Kidney (tissue), 13 donors: ENCODE measurements at regions not wholly inside any gene's neighbourhood (a gene's known extent, or its start where the extent isn't known, plus 50 kb on each side); places are given as distances from the start of the nearest gene placed in this dataset.

Experiments
- DNase-seq, 5 donors: peaks; one replicate each; pipeline ENCODE4 v3.0.0-alpha.2; 2013 to 2020
- FAIRE-seq: peaks from 2 replicates; lab custom pipeline; 2012; peaks lifted over from hg19 to GRCh38; lab: Jason Lieb, UNC
- H3K27ac ChIP-seq, 2 donors: one replicate each; pipeline ENCODE4 v1.7.0; 2013; ENCODE audit warnings: low read depth in 2 of 2, low read length in 2 of 2, inconsistent platforms in 1 of 2
- H3K27me3 ChIP-seq: one replicate; pipeline ENCODE4 v1.7.1; 2013; ENCODE audit warnings: low read length, inconsistent platforms; ENCODE audit not compliant: control insufficient read depth, insufficient read depth
- H3K36me3 ChIP-seq, 3 donors: one replicate each; pipeline versions ENCODE4 v1.7.0 to v1.7.1; 2013; ENCODE audit warnings: low read length in 3 of 3, control low read depth in 1 of 3, inconsistent platforms in 1 of 3; ENCODE audit not compliant: insufficient read depth in 3 of 3, control insufficient read depth in 2 of 3
- H3K4me1 ChIP-seq, 3 donors: one replicate each; pipeline versions ENCODE4 v1.7.0 to v1.7.1; 2013; ENCODE audit warnings: low read length in 3 of 3, inconsistent platforms in 1 of 3, low read depth in 1 of 3; ENCODE audit not compliant: control insufficient read depth in 2 of 3, insufficient read depth in 2 of 3
- H3K4me3 ChIP-seq, 3 donors: one replicate each; pipeline versions ENCODE4 v1.7.0 to v1.8.1; 2013; ENCODE audit warnings: low read length in 3 of 3, control low read depth in 1 of 3, inconsistent platforms in 1 of 3
- H3K9ac ChIP-seq, 3 donors: one replicate each; pipeline versions ENCODE4 v1.7.0 to v1.7.1; 2013; ENCODE audit warnings: low read length in 3 of 3, control low read depth in 1 of 3, inconsistent platforms in 1 of 3
- H3K9me3 ChIP-seq, 3 donors: one replicate each; pipeline versions ENCODE4 v1.7.0 to v1.7.1; 2013; ENCODE audit warnings: low read length in 3 of 3, control low read depth in 1 of 3, inconsistent platforms in 1 of 3; ENCODE audit not compliant: control insufficient read depth in 2 of 3, insufficient read depth in 1 of 3
- CTCF ChIP-seq: IDR thresholded peaks from 3 replicates; pipeline ENCODE4 v1.5.1; 2012; ENCODE audit warnings: mild to moderate bottlenecking, moderate library complexity, borderline replicate concordance; ENCODE audit not compliant: insufficient read depth; ENCODE audit errors: extremely low read depth
- intact Hi-C: fragments of 100-400 bp; cut with DNase I; formaldehyde crosslinking; loops from one replicate; pipeline ENCODE4 v1.11.1; 2022
- donor health status: control.
- donor health status: control.
- donor health status: control.
- donor health status: control.
- donor health status: control.
- donor health status: DM: yes; HTN: yes; CAD: no.
- donor health status: Normal renal cell carcinoma (clear cell type).

- no peak for TF ChIP-seq CTCF
- Histone ChIP-seq H3K9me3 (no peaks in the 10 kb centered on the region), H3K36me3 (no peaks in the 10 kb centered on the region), H3K9ac (no peak overlapping the region), H3K4me3 (no peak overlapping the region), H3K27ac (no peak overlapping the region), H3K4me1 (no peaks in the 10 kb centered on the region), H3K27me3 (no peaks in the 10 kb centered on the region)
- intact Hi-C loops, result no loop called here
- FAIRE-seq (no peak), DNase-seq (no peak)
Observed at GRCh38 chr9:117535434-117535833, 120.6 kb upstream of the ASTN2 start.

- Histone ChIP-seq H3K27me3 (no peaks in the 10 kb centered on the region), H3K9me3 (no peaks in the 10 kb centered on the region), H3K27ac (no peak overlapping the region), H3K4me3 (no peak overlapping the region), H3K36me3 (no peaks in the 10 kb centered on the region), H3K4me1 (no peaks in the 10 kb centered on the region), H3K9ac (no peak overlapping the region)
- no peak for FAIRE-seq
- intact Hi-C loops, result no loop called here
- no peak for DNase-seq
- no peak for TF ChIP-seq CTCF
Observed at GRCh38 chr9:117528225-117528624, 113.4 kb upstream of the ASTN2 start.

- H3K27ac ChIP-seq, result no peak overlapping the region
- intact Hi-C loops, result no loop called here
- H3K4me3 ChIP-seq, result no peak overlapping the region
- no peaks in the 10 kb centered on the region for H3K36me3 ChIP-seq
- no peak for TF ChIP-seq CTCF
- no peak for DNase-seq
- H3K9ac ChIP-seq, result no peak overlapping the region
- H3K4me1 ChIP-seq, result no peaks in the 10 kb centered on the region
- no peak for FAIRE-seq
- H3K9me3 ChIP-seq, result no peaks in the 10 kb centered on the region
- no peaks in the 10 kb centered on the region for H3K27me3 ChIP-seq
Observed at GRCh38 chr9:117526674-117527073, 111.8 kb upstream of the ASTN2 start.

GRCh38 chr9:117523531-117524153 is 108.8 kb upstream of the ASTN2 start:
- Histone ChIP-seq H3K27ac (no peak overlapping the region), H3K4me1 (no peaks in the 10 kb centered on the region), H3K9me3 (no peaks in the 10 kb centered on the region), H3K27me3 (no peaks in the 10 kb centered on the region), H3K4me3 (no peak overlapping the region), H3K36me3 (no peaks in the 10 kb centered on the region), H3K9ac (no peak overlapping the region)
- FAIRE-seq (no peak), DNase-seq (no peak)
- no peak for TF ChIP-seq CTCF
- intact Hi-C loops, result no loop called here
